HUDEP-2 (cell line): ENCODE measurements at regions not wholly inside any gene's neighbourhood (a gene's known extent, or its start where the extent isn't known, plus 50 kb on each side); places are given as distances from the start of the nearest gene placed in this dataset.
"Not testable (repeated sequence)": the region's sequence is repeated elsewhere in the genome, so short reads cannot be mapped to it uniquely, and the experiment has no call there.

Source experiments
- DNase-seq, 76 experiments: peaks; one replicate each; lab custom pipeline; 2025; ENCODE audit not compliant: unreplicated experiment in 76 of 76; lab: John Stamatoyannopoulos, UW

- no peak for DNase-seq
Observed at GRCh38 chr9:82052081-82052480, 63.5 kb downstream of the SPATA31D1 start.

- DNase-seq = no peak
Observed at GRCh38 chr9:82054264-82055015, 65.9 kb downstream of the SPATA31D1 start.

GRCh38 chr9:82057805-82058204 is 69.2 kb downstream of the SPATA31D1 start:
- no peak for DNase-seq

- DNase-seq = not testable (repeated sequence)
Observed at GRCh38 chr9:82061801-82062200, 73.2 kb downstream of the SPATA31D1 start.

GRCh38 chr9:82062245-82062644 is 73.7 kb downstream of the SPATA31D1 start:
- DNase-seq = no peak

- no peak for DNase-seq
Observed at GRCh38 chr9:82073551-82074543, 85.3 kb downstream of the SPATA31D1 start.

- no peak for DNase-seq
Observed at GRCh38 chr9:82080265-82080664, 91.7 kb downstream of the SPATA31D1 start.

- no peak for DNase-seq
Observed at GRCh38 chr9:82081496-82081895, 92.9 kb downstream of the SPATA31D1 start.

- DNase-seq = no peak
Observed at GRCh38 chr9:82082563-82082962, 94.0 kb downstream of the SPATA31D1 start.

- no peak for DNase-seq
Observed at GRCh38 chr9:82088591-82088990, 100.0 kb downstream of the SPATA31D1 start.

- no peak for DNase-seq
Observed at GRCh38 chr9:82090046-82090445, 101.5 kb downstream of the SPATA31D1 start.

- no peak for DNase-seq
Observed at GRCh38 chr9:82091100-82091499, 102.5 kb downstream of the SPATA31D1 start.

- no peak for DNase-seq
Observed at GRCh38 chr9:82091610-82092009, 103.0 kb downstream of the SPATA31D1 start.

- DNase-seq = peak in 1 of 76 experiments; percentile 3
Observed at GRCh38 chr9:82101475-82101874, 112.9 kb downstream of the SPATA31D1 start.

- no peak for DNase-seq
Observed at GRCh38 chr9:82104252-82104651, 115.7 kb downstream of the SPATA31D1 start.

- DNase-seq = peak in 2 of 76 experiments; percentile 0 to 1
Observed at GRCh38 chr9:82105729-82106128, 117.2 kb downstream of the SPATA31D1 start.

GRCh38 chr9:82106536-82106935 is 118.0 kb downstream of the SPATA31D1 start:
- no peak for DNase-seq

- DNase-seq = no peak
Observed at GRCh38 chr9:82108474-82108873, 119.9 kb downstream of the SPATA31D1 start.

GRCh38 chr9:82108941-82109340 is 120.4 kb downstream of the SPATA31D1 start:
- DNase-seq = no peak

GRCh38 chr9:82109626-82110025 is 121.1 kb downstream of the SPATA31D1 start:
- no peak for DNase-seq

GRCh38 chr9:82110881-82111280 is 122.3 kb downstream of the SPATA31D1 start:
- DNase-seq = no peak

GRCh38 chr9:82115331-82115730 is 126.8 kb downstream of the SPATA31D1 start:
- DNase-seq = no peak
